ENCODE measurements at regions not wholly inside any gene's neighbourhood (a gene's known extent, or its start where the extent isn't known, plus 50 kb on each side); places are given as distances from the start of the nearest gene placed in this dataset.

GRCh38 chr1:8217011-8217711, 100.8 kb upstream of the SLC45A1 start:
- TF ChIP-seq ELK1 (IDR thresholded peaks at IDR 0.05; ENCODE audit: borderline replicate concordance, low read depth, low read length) (no peak), CTCF (conservative IDR thresholded peaks at IDR 0.05; ENCODE audit: low read depth, low read length) (no peak), BHLHE40 (IDR thresholded peaks at IDR 0.05; ENCODE audit: low read depth, low read length) (peak; percentile 80), POLR2A (IDR thresholded peaks at IDR 0.05; ENCODE audit: low read depth, low read length) (no peak), CEBPB (IDR thresholded peaks at IDR 0.05; ENCODE audit: low read depth, low read length) (no peak)
